ENCODE measurements at regions not wholly inside any gene's neighbourhood (a gene's known extent, or its start where the extent isn't known, plus 50 kb on each side); places are given as distances from the start of the nearest gene placed in this dataset.

- no peak for DNase-seq
These were observed 1181.3 kb upstream of the AUTS2 start for GRCh38 chr7:68417002-68417401.

- DNase-seq, result no peak
These were observed 1180.6 kb upstream of the AUTS2 start for GRCh38 chr7:68417659-68418058.

GRCh38 chr7:68420342-68421192 lies 1177.7 kb upstream of the AUTS2 start:
- DNase-seq, result no peak

GRCh38 chr7:68421712-68422111 lies 1176.6 kb upstream of the AUTS2 start:
- no peak for DNase-seq

GRCh38 chr7:68422281-68422680 lies 1176.0 kb upstream of the AUTS2 start:
- no peak for DNase-seq

- no peak for DNase-seq
These were observed 1174.9 kb upstream of the AUTS2 start for GRCh38 chr7:68423356-68423755.

- no peak for DNase-seq
These were observed 1173.5 kb upstream of the AUTS2 start for GRCh38 chr7:68424658-68425297.

- DNase-seq, result no peak
These were observed 1172.9 kb upstream of the AUTS2 start for GRCh38 chr7:68425377-68425776.

GRCh38 chr7:68429411-68430117 lies 1168.7 kb upstream of the AUTS2 start:
- no peak for DNase-seq

GRCh38 chr7:68432585-68432984 lies 1165.7 kb upstream of the AUTS2 start:
- DNase-seq, result no peak

- DNase-seq, result no peak
These were observed 1164.7 kb upstream of the AUTS2 start for GRCh38 chr7:68433462-68434070.

GRCh38 chr7:68434857-68435256 lies 1163.4 kb upstream of the AUTS2 start:
- DNase-seq, result no peak

GRCh38 chr7:68438016-68438415 lies 1160.3 kb upstream of the AUTS2 start:
- no peak for DNase-seq

- DNase-seq, result no peak
These were observed 1159.5 kb upstream of the AUTS2 start for GRCh38 chr7:68438811-68439210.

- DNase-seq, result no peak
These were observed 1158.4 kb upstream of the AUTS2 start for GRCh38 chr7:68439897-68440296.

GRCh38 chr7:68440866-68441265 lies 1157.4 kb upstream of the AUTS2 start:
- DNase-seq, result no peak

GRCh38 chr7:68441645-68442044 lies 1156.6 kb upstream of the AUTS2 start:
- DNase-seq, result no peak

GRCh38 chr7:68442931-68443631 lies 1155.2 kb upstream of the AUTS2 start:
- DNase-seq, result no peak

GRCh38 chr7:68444042-68444441 lies 1154.2 kb upstream of the AUTS2 start:
- DNase-seq, result no peak

GRCh38 chr7:68444956-68445355 lies 1153.3 kb upstream of the AUTS2 start:
- no peak for DNase-seq

- no peak for DNase-seq
These were observed 1152.1 kb upstream of the AUTS2 start for GRCh38 chr7:68446183-68446582.

- DNase-seq, result no peak
These were observed 1149.2 kb upstream of the AUTS2 start for GRCh38 chr7:68449099-68449498.

- no peak for DNase-seq
These were observed 1148.5 kb upstream of the AUTS2 start for GRCh38 chr7:68449816-68450215.
